ENCODE measurements at regions not wholly inside any gene's neighbourhood (a gene's known extent, or its start where the extent isn't known, plus 50 kb on each side); places are given as distances from the start of the nearest gene placed in this dataset.

DNA sequence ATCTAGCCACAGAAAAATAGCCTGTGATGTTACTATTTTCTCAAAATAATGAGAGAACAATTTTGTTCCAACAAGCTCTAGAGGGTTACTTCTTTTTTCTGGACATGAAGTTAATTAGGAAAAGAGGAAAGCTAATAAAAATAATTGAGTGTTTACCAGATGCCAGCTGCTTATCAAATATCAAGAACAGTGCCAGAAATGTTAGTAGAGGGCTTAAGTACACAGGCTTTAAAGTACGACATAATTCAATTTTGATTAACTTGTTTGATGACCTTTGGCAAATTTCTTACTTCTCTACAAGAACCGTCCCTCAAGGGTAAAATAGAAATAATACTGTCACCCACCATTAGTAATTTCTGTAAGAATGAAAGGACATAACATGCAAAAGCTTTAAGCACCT, 977.0 kb downstream of the FSTL5 start:
- CTCF ChIA-PET = no interaction called here
- DNase-seq = no peak

DNA sequence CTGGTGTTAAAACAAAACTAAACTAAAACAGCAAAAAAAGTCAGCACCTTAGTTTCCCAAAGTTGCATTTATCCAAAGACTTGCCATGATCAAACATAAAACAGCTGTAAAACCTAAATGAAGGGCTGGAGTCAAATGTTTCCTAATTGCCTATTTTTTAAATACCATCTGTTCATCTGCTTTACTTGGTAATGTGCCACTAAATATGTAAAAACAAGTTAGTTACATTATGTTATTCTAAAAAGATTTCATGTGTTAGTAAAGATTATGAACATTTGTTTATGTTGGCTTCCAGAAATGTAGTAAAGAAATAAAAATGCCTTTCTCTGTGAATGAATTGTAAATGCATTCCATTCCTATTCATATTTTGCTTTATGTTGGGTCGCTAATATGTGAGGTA, 977.8 kb downstream of the FSTL5 start:
- no peak overlapping the region for H2AFZ ChIP-seq (ENCODE audit: low read length)
- H3K27me3 ChIP-seq (ENCODE audit: low read length) = no peaks in the 10 kb centered on the region
- DNase-seq (no peak), ATAC-seq (no peak)
- intact Hi-C loops (cut with micrococcal nuclease) = no loop called here
- ChIA-PET CTCF (no interaction called here), POLR2A (ENCODE audit: unreplicated experiment) (no interaction called here)
- no peak overlapping the region for H3K27ac ChIP-seq (ENCODE audit: low read length)
- H3K9me3 ChIP-seq (ENCODE audit: low read length) = no peaks in the 10 kb centered on the region
- TF ChIP-seq EZH2phosphoT487 (IDR thresholded peaks at IDR 0.05; ENCODE audit: borderline replicate concordance, low read length) (no peak), CTCF (conservative IDR thresholded peaks at IDR 0.05; ENCODE audit: low read depth, low read length) (no peak), EZH2 (IDR thresholded peaks at IDR 0.05; ENCODE audit: low read length, unreplicated experiment) (no peak)
- BruUV-seq (replicated peaks) = no TSS peak
- H3K4me2 ChIP-seq (ENCODE audit: low read length) = no peak overlapping the region
- no peaks in the 10 kb centered on the region for H3K9me2 ChIP-seq (replicated peaks; ENCODE audit: low read length)
- no peaks in the 10 kb centered on the region for H3K4me1 ChIP-seq (ENCODE audit: insufficient read depth, low read length)
- no peak overlapping the region for H3K9ac ChIP-seq (ENCODE audit: low read length)
- no peaks in the 10 kb centered on the region for H3K36me3 ChIP-seq (ENCODE audit: low read depth, low read length)
- H3K79me2 ChIP-seq (ENCODE audit: low read length) = no peaks in the 10 kb centered on the region
- H3F3A ChIP-seq (ENCODE audit: low read length, unreplicated experiment) = no peaks in the 10 kb centered on the region
- no peaks in the 10 kb centered on the region for H4K20me1 ChIP-seq (ENCODE audit: low read length)
- no peak overlapping the region for H3K4me3 ChIP-seq (ENCODE audit: low read length)

More for the DNA sequence above, 977.0 kb downstream of the FSTL5 start:
- Histone ChIP-seq H3K4me1 (ENCODE audit: insufficient read depth, low read length) (no peaks in the 10 kb centered on the region), H3K4me2 (ENCODE audit: low read length) (no peak overlapping the region), H3K27me3 (ENCODE audit: low read length) (no peaks in the 10 kb centered on the region), H3K36me3 (ENCODE audit: low read depth, low read length) (no peaks in the 10 kb centered on the region), H3K79me2 (ENCODE audit: low read length) (no peaks in the 10 kb centered on the region), H4K20me1 (ENCODE audit: low read length) (no peaks in the 10 kb centered on the region), H3K9ac (ENCODE audit: low read length) (no peak overlapping the region), H3K9me2 (replicated peaks; ENCODE audit: low read length) (no peaks in the 10 kb centered on the region), H3K27ac (ENCODE audit: low read length) (no peak overlapping the region), H3F3A (ENCODE audit: low read length, unreplicated experiment) (no peaks in the 10 kb centered on the region), H3K9me3 (ENCODE audit: low read length) (no peaks in the 10 kb centered on the region), H3K4me3 (ENCODE audit: low read length) (no peak overlapping the region), H2AFZ (ENCODE audit: low read length) (no peak overlapping the region)
- BruUV-seq (replicated peaks) = no TSS peak
- ATAC-seq = no peak
- POLR2A ChIA-PET (ENCODE audit: unreplicated experiment) = no interaction called here
- intact Hi-C loops (cut with micrococcal nuclease) = no loop called here
- TF ChIP-seq EZH2phosphoT487 (IDR thresholded peaks at IDR 0.05; ENCODE audit: borderline replicate concordance, low read length) = no peak
- TF ChIP-seq CTCF (conservative IDR thresholded peaks at IDR 0.05; ENCODE audit: low read depth, low read length) = no peak
- no peak for TF ChIP-seq EZH2 (IDR thresholded peaks at IDR 0.05; ENCODE audit: low read length, unreplicated experiment)

GRCh38 chr4:161183729-161184128, 980.1 kb downstream of the FSTL5 start:
- H3F3A ChIP-seq (ENCODE audit: low read length, unreplicated experiment) = no peaks in the 10 kb centered on the region
- H4K20me1 ChIP-seq (ENCODE audit: low read length) = no peaks in the 10 kb centered on the region
- BruUV-seq (replicated peaks) = no TSS peak
- H3K9ac ChIP-seq (ENCODE audit: low read length) = no peak overlapping the region
- H2AFZ ChIP-seq (ENCODE audit: low read length) = no peak overlapping the region
- ChIA-PET CTCF (no interaction called here), POLR2A (ENCODE audit: unreplicated experiment) (no interaction called here)
- H3K9me2 ChIP-seq (replicated peaks; ENCODE audit: low read length) = no peaks in the 10 kb centered on the region
- no peaks in the 10 kb centered on the region for H3K9me3 ChIP-seq (ENCODE audit: low read length)
- no peak overlapping the region for H3K27ac ChIP-seq (ENCODE audit: low read length)
- H3K27me3 ChIP-seq (ENCODE audit: low read length) = no peaks in the 10 kb centered on the region
- TF ChIP-seq EZH2 (IDR thresholded peaks at IDR 0.05; ENCODE audit: low read length, unreplicated experiment) (no peak), EZH2phosphoT487 (IDR thresholded peaks at IDR 0.05; ENCODE audit: borderline replicate concordance, low read length) (no peak), CTCF (conservative IDR thresholded peaks at IDR 0.05; ENCODE audit: low read depth, low read length) (no peak)
- H3K79me2 ChIP-seq (ENCODE audit: low read length) = no peaks in the 10 kb centered on the region
- DNase-seq (no peak), ATAC-seq (no peak)
- intact Hi-C loops (cut with micrococcal nuclease) = no loop called here
- H3K4me1 ChIP-seq (ENCODE audit: insufficient read depth, low read length) = no peaks in the 10 kb centered on the region
- no peak overlapping the region for H3K4me2 ChIP-seq (ENCODE audit: low read length)
- H3K4me3 ChIP-seq (ENCODE audit: low read length) = no peak overlapping the region
- no peaks in the 10 kb centered on the region for H3K36me3 ChIP-seq (ENCODE audit: low read depth, low read length)

All from PC-3 (cell line).